ENCODE measurements at regions not wholly inside any gene's neighbourhood (a gene's known extent, or its start where the extent isn't known, plus 50 kb on each side); places are given as distances from the start of the nearest gene placed in this dataset.

- intact Hi-C loops (cut with micrococcal nuclease), result no loop called here
- CTCF ChIA-PET, result no interaction called here
- H3K27ac Mint-ChIP-seq, result no peak overlapping the region
Measured at GRCh38 chr20:52755744-52756143, 216.4 kb upstream of the TSHZ2 start.

DNA sequence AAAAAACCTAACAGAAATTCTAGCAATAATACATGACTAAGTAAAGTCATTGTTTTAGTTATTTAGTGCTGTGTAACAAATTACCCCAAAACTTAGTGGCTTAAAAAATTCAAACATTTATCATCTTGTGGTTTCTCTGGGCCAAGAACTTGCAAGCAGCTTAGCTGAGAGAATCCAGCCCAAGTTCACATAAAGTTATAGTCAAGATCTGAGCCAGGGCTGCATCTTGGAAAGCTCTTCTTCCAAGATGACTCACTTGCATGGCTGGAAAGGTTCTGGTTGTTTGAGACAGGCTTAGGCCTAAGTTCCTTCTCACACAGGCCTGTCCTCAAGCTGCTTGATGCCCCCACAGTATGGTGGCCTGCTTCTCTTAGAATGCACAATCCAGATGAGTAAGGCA is 217.8 kb upstream of the TSHZ2 start:
- CTCF ChIA-PET, result no interaction called here
- no peaks in the 10 kb centered on the region for H3K4me1 Mint-ChIP-seq (ENCODE audit: low read depth)
- no peak for DNase-seq
- H3K27me3 Mint-ChIP-seq (ENCODE audit: low read depth), result no peaks in the 10 kb centered on the region
- intact Hi-C loops (cut with micrococcal nuclease), result no loop called here
- no peaks in the 10 kb centered on the region for H3K36me3 Mint-ChIP-seq (ENCODE audit: low read depth)
- H3K9me3 Mint-ChIP-seq, result no peaks in the 10 kb centered on the region
- no peak overlapping the region for H3K4me3 Mint-ChIP-seq
- no peak overlapping the region for H3K27ac Mint-ChIP-seq

More at GRCh38 chr20:52755744-52756143, 216.4 kb upstream of the TSHZ2 start:
- no peaks in the 10 kb centered on the region for H3K36me3 Mint-ChIP-seq (ENCODE audit: low read depth)
- no peak overlapping the region for H3K4me3 Mint-ChIP-seq
- DNase-seq, result no peak
- no peaks in the 10 kb centered on the region for H3K9me3 Mint-ChIP-seq
- H3K4me1 Mint-ChIP-seq (ENCODE audit: low read depth), result no peaks in the 10 kb centered on the region
- no peaks in the 10 kb centered on the region for H3K27me3 Mint-ChIP-seq (ENCODE audit: low read depth)

GRCh38 chr20:52752023-52752422 is 220.1 kb upstream of the TSHZ2 start:
- Mint-ChIP-seq H3K4me3 (no peak overlapping the region), H3K36me3 (ENCODE audit: low read depth) (no peaks in the 10 kb centered on the region), H3K4me1 (ENCODE audit: low read depth) (no peaks in the 10 kb centered on the region), H3K27ac (no peak overlapping the region), H3K27me3 (ENCODE audit: low read depth) (no peaks in the 10 kb centered on the region), H3K9me3 (no peaks in the 10 kb centered on the region)
- intact Hi-C loops (cut with micrococcal nuclease), result no loop called here
- DNase-seq, result no peak
- CTCF ChIA-PET, result interaction anchor here (0.6 to 0.7 kb wide), 2 partner anchors 13 to 195 kb away, joined by 3 to 4 read pairs; no protein-coding TSS in a partner anchor

DNA sequence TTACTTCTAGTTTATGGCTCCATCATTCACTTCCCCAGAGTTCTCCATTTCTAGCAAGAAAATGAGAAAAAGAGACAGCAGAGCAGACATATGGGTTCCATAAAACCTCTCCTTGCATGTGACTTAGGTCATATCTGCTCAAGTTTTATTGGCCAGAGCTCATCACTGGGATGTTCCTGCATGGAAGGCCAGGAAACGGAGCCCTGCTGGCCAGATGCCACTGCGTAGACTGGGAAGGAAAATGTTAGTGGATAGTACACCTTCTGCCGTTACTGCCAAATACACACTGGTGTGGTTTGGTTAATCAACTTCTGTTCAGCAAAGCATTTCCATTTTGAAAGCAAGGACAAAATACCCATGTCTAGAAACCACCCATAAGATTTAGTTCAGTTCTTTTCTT is 220.6 kb upstream of the TSHZ2 start:
- Mint-ChIP-seq H3K27ac (no peak overlapping the region), H3K36me3 (ENCODE audit: low read depth) (no peaks in the 10 kb centered on the region), H3K4me3 (no peak overlapping the region), H3K4me1 (ENCODE audit: low read depth) (no peaks in the 10 kb centered on the region), H3K9me3 (no peaks in the 10 kb centered on the region), H3K27me3 (ENCODE audit: low read depth) (no peaks in the 10 kb centered on the region)
- CTCF ChIA-PET, result interaction anchor here (0.6 to 0.7 kb wide), 2 partner anchors 13 to 195 kb away, joined by 3 to 4 read pairs; no protein-coding TSS in a partner anchor
- DNase-seq, result no peak
- intact Hi-C loops (cut with micrococcal nuclease), result no loop called here

GRCh38 chr20:52749938-52750337 is 222.2 kb upstream of the TSHZ2 start:
- Mint-ChIP-seq H3K36me3 (ENCODE audit: low read depth) (no peaks in the 10 kb centered on the region), H3K27ac (no peak overlapping the region), H3K27me3 (ENCODE audit: low read depth) (no peaks in the 10 kb centered on the region), H3K9me3 (no peaks in the 10 kb centered on the region), H3K4me1 (ENCODE audit: low read depth) (no peaks in the 10 kb centered on the region), H3K4me3 (no peak overlapping the region)
- no peak for DNase-seq
- intact Hi-C loops (cut with micrococcal nuclease), result loop anchor here (5.0 to 10.0 kb wide), 2 partner anchors 285 to 467 kb away; no protein-coding TSS in a partner anchor
- CTCF ChIA-PET, result no interaction called here

DNA sequence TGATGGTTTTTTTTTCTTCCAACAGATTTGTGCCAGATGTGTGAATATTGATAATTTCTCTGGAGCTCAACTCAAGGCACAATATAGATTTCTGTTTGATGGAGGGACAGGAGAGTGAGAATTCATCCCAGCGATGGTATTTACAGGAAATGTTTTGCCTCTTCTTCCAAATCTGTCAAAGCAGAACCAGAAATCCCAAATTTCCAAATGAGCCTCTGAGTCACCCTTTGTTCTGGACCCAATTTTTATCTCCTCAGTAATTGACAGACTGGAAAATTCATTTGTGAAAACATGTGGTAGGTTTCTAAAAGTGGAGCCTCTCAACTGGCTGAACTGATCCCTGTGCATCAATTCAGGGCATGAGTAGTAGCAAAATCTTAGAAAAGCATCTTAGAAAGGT is 223.2 kb upstream of the TSHZ2 start:
- Mint-ChIP-seq H3K4me3 (no peak overlapping the region), H3K36me3 (ENCODE audit: low read depth) (no peaks in the 10 kb centered on the region), H3K27ac (no peak overlapping the region), H3K4me1 (ENCODE audit: low read depth) (no peaks in the 10 kb centered on the region), H3K9me3 (no peaks in the 10 kb centered on the region), H3K27me3 (ENCODE audit: low read depth) (no peaks in the 10 kb centered on the region)
- DNase-seq, result no peak
- intact Hi-C loops (cut with micrococcal nuclease), result loop anchor here (5.0 to 10.0 kb wide), 2 partner anchors 286 to 468 kb away; no protein-coding TSS in a partner anchor
- CTCF ChIA-PET, result no interaction called here

- Mint-ChIP-seq H3K27ac (no peak overlapping the region), H3K27me3 (ENCODE audit: low read depth) (no peaks in the 10 kb centered on the region), H3K9me3 (no peaks in the 10 kb centered on the region), H3K4me1 (ENCODE audit: low read depth) (no peaks in the 10 kb centered on the region), H3K4me3 (no peak overlapping the region), H3K36me3 (ENCODE audit: low read depth) (no peaks in the 10 kb centered on the region)
- intact Hi-C loops (cut with micrococcal nuclease), result loop anchor here (5.0 to 10.0 kb wide), 2 partner anchors 286 to 469 kb away; no protein-coding TSS in a partner anchor
- CTCF ChIA-PET, result interaction anchor here (1.3 kb wide), 1 partner anchor 468 kb away, joined by 3 read pairs; no protein-coding TSS in a partner anchor
- no peak for DNase-seq
Measured at GRCh38 chr20:52748285-52748932, 223.7 kb upstream of the TSHZ2 start.

- no peak for DNase-seq
- Mint-ChIP-seq H3K9me3 (no peaks in the 10 kb centered on the region), H3K36me3 (ENCODE audit: low read depth) (no peaks in the 10 kb centered on the region), H3K27me3 (ENCODE audit: low read depth) (peaks cover under 1% of the 10 kb centered on the region), H3K4me1 (ENCODE audit: low read depth) (no peaks in the 10 kb centered on the region), H3K27ac (no peak overlapping the region), H3K4me3 (no peak overlapping the region)
- CTCF ChIA-PET, result interaction anchor here (1.3 kb wide), 1 partner anchor 469 kb away, joined by 3 read pairs; no protein-coding TSS in a partner anchor
- intact Hi-C loops (cut with micrococcal nuclease), result loop anchor here (5.0 to 10.0 kb wide), 2 partner anchors 287 to 469 kb away; no protein-coding TSS in a partner anchor
Measured at GRCh38 chr20:52747845-52748284, 224.3 kb upstream of the TSHZ2 start.

- no peaks in the 10 kb centered on the region for H3K4me1 Mint-ChIP-seq (ENCODE audit: low read depth)
- H3K27ac Mint-ChIP-seq, result no peak overlapping the region
- intact Hi-C loops (cut with micrococcal nuclease), result loop anchor here (5.0 to 10.0 kb wide), 2 partner anchors 288 to 471 kb away; no protein-coding TSS in a partner anchor
- CTCF ChIA-PET, result no interaction called here
- H3K27me3 Mint-ChIP-seq (ENCODE audit: low read depth), result peaks cover 4% of the 10 kb centered on the region
- H3K36me3 Mint-ChIP-seq (ENCODE audit: low read depth), result no peaks in the 10 kb centered on the region
- no peaks in the 10 kb centered on the region for H3K9me3 Mint-ChIP-seq
- no peak for DNase-seq
- no peak overlapping the region for H3K4me3 Mint-ChIP-seq
Measured at GRCh38 chr20:52746770-52747169, 225.4 kb upstream of the TSHZ2 start.

DNA sequence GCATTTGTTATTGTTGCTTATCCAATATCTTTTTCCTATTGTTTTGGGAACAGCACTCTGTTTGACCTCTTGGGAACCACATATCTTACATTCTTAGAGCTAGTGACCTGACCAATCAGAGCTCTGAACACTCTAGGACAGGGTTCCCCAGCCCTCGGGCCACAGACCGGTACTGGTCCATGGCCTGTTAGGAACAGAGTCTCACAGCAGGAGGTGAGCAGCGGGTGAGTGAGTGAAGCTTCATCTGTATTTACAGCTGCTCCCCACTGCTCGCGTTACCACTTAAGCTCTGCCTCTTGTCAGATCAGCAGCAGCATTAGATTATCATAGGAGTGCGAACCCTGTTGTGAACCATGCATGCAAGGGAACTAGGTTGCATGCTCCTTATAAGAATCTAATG is 226.0 kb upstream of the TSHZ2 start:
- H3K27ac Mint-ChIP-seq, result no peak overlapping the region
- H3K27me3 Mint-ChIP-seq (ENCODE audit: low read depth), result peaks cover 4% of the 10 kb centered on the region
- H3K4me3 Mint-ChIP-seq, result no peak overlapping the region
- H3K36me3 Mint-ChIP-seq (ENCODE audit: low read depth), result no peaks in the 10 kb centered on the region
- no peak for DNase-seq
- CTCF ChIA-PET, result no interaction called here
- intact Hi-C loops (cut with micrococcal nuclease), result loop anchor here (5.0 to 10.0 kb wide), 2 partner anchors 289 to 471 kb away; no protein-coding TSS in a partner anchor
- H3K4me1 Mint-ChIP-seq (ENCODE audit: low read depth), result no peaks in the 10 kb centered on the region
- no peaks in the 10 kb centered on the region for H3K9me3 Mint-ChIP-seq

- Mint-ChIP-seq H3K27me3 (ENCODE audit: low read depth) (peaks cover 4% of the 10 kb centered on the region), H3K27ac (no peak overlapping the region), H3K9me3 (no peaks in the 10 kb centered on the region), H3K4me3 (no peak overlapping the region), H3K4me1 (ENCODE audit: low read depth) (no peaks in the 10 kb centered on the region), H3K36me3 (ENCODE audit: low read depth) (no peaks in the 10 kb centered on the region)
- CTCF ChIA-PET, result no interaction called here
- intact Hi-C loops (cut with micrococcal nuclease), result loop anchor here (10.0 kb wide), 1 partner anchor 290 kb away; no protein-coding TSS in a partner anchor
- DNase-seq, result no peak
Measured at GRCh38 chr20:52744441-52744840, 227.7 kb upstream of the TSHZ2 start.

DNA sequence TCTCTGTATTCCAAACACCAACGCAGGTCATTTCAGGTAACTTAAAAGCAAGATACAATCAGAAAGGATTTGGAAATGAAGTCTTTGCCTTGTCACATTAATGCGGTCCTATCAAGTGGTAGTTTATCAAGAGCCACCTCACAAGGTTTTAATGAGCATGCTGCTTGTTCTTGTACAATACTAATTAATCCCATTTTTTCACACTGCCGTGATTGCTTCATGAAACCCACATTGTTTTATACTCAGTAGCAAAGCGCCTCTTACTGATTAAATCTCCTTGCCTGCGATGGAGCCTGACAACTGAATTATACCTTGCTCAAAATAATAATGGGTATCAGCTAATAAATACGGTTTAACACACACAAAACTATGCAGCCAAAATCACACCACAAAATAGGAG is 234.1 kb upstream of the TSHZ2 start:
- H3K36me3 Mint-ChIP-seq (ENCODE audit: low read depth), result no peaks in the 10 kb centered on the region
- CTCF ChIA-PET, result no interaction called here
- intact Hi-C loops (cut with micrococcal nuclease), result loop anchor here (5.0 kb wide), 1 partner anchor 426 kb away; no protein-coding TSS in a partner anchor
- peaks cover 2% of the 10 kb centered on the region for H3K4me1 Mint-ChIP-seq (ENCODE audit: low read depth)
- peaks cover 4% of the 10 kb centered on the region for H3K27me3 Mint-ChIP-seq (ENCODE audit: low read depth)
- H3K9me3 Mint-ChIP-seq, result no peaks in the 10 kb centered on the region
- no peak overlapping the region for H3K27ac Mint-ChIP-seq
- H3K4me3 Mint-ChIP-seq, result no peak overlapping the region
- DNase-seq, result no peak

DNA sequence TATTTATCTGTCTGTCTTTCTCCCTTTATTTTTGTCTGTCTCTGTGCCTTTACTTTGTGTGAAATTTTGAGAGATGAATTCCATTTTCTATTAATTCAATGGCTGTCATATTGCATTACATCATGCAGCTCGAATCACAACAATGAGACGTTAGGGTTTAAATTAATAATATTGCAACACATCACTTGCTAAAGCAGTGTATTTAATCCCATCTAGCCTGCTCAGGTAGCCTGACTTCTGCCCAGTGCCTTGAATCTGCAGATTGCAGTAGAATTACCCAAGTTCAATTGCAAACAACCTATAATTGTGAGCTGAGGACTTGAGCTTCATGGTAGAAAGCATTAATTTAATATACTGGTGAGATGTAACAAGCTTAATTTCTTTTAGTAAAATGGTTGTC is 235.7 kb upstream of the TSHZ2 start:
- Mint-ChIP-seq H3K4me3 (no peak overlapping the region), H3K27ac (no peak overlapping the region), H3K36me3 (ENCODE audit: low read depth) (no peaks in the 10 kb centered on the region), H3K9me3 (no peaks in the 10 kb centered on the region), H3K27me3 (ENCODE audit: low read depth) (no peaks in the 10 kb centered on the region), H3K4me1 (ENCODE audit: low read depth) (peaks cover 5% of the 10 kb centered on the region)
- DNase-seq, result no peak
- intact Hi-C loops (cut with micrococcal nuclease), result loop anchor here (5.0 kb wide), 1 partner anchor 424 kb away; no protein-coding TSS in a partner anchor
- CTCF ChIA-PET, result no interaction called here
